ENCODE measurements at regions not wholly inside any gene's neighbourhood (a gene's known extent, or its start where the extent isn't known, plus 50 kb on each side); places are given as distances from the start of the nearest gene placed in this dataset.

DNA sequence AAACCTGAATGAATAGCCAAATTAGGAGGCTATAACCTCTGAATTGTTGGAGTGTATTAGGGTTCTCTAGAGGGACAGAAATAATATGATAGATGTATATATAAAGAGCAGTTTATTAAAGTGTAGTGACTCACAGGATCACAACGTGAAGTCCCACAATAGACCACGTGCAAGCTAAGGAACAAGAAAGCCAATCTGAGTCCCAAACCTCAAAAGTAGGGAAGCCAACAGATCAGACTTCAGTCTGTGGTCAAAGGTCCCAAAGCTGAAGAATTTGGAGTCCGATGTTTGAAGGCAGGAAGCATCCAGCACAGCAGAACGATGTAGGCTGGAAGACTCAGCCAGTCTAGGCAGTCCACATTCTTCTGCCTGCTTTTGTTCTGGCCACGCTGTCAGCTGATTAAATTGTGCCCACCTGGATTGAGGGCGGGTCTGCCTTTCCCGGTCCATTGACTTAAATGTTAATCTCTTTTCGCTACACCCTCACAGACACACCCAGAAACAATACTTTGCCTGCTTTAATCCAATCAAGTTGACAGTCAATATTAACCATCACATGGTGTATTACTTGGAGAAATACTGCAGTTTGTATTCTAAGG is 550.6 kb downstream of the CDH10 start:
- H3K27me3 Mint-ChIP-seq (ENCODE audit: unreplicated experiment): no peaks in the 10 kb centered on the region
- no peak for DNase-seq
- intact Hi-C loops (cut with micrococcal nuclease; ENCODE audit: unreplicated experiment): no loop called here
- CTCF ChIA-PET: no interaction called here
- peaks cover 5% of the 10 kb centered on the region for H3K9me3 Mint-ChIP-seq (ENCODE audit: low read depth, unreplicated experiment)
- BruUV-seq (replicated peaks): no TSS peak
- no peaks in the 10 kb centered on the region for H3K36me3 Mint-ChIP-seq (ENCODE audit: insufficient read depth, unreplicated experiment)
- no peaks in the 10 kb centered on the region for H3K4me1 Mint-ChIP-seq (ENCODE audit: low read depth, unreplicated experiment)
- H3K27ac Mint-ChIP-seq (ENCODE audit: unreplicated experiment): no peak overlapping the region
- no peak overlapping the region for H3K4me3 Mint-ChIP-seq (ENCODE audit: low read depth, unreplicated experiment)
- TF ChIP-seq, protein P1, sequence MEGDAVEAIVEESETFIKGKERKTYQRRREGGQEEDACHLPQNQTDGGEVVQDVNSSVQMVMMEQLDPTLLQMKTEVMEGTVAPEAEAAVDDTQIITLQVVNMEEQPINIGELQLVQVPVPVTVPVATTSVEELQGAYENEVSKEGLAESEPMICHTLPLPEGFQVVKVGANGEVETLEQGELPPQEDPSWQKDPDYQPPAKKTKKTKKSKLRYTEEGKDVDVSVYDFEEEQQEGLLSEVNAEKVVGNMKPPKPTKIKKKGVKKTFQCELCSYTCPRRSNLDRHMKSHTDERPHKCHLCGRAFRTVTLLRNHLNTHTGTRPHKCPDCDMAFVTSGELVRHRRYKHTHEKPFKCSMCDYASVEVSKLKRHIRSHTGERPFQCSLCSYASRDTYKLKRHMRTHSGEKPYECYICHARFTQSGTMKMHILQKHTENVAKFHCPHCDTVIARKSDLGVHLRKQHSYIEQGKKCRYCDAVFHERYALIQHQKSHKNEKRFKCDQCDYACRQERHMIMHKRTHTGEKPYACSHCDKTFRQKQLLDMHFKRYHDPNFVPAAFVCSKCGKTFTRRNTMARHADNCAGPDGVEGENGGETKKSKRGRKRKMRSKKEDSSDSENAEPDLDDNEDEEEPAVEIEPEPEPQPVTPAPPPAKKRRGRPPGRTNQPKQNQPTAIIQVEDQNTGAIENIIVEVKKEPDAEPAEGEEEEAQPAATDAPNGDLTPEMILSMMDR (IDR thresholded peaks at IDR 0.05; ENCODE audit: unreplicated experiment): no peak

DNA sequence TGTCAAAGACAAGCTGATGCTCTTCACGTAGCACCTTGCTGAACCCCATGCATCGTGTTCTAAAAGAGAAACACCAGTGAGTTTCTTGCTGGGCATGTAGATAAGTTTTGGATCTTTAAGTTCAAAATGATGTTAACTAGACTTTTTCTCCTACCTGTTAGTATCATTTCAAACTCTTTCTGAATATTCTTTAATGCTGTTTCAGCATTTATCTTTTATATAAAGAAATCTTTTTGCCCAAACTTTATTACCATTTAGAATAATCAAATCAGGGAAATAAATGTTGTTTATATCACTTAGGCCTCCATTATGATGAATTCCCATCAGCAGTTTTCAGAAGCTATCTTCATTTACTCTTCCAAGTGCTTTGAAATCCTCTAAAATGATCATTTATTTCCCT is 542.8 kb downstream of the CDH10 start:
- H3K27ac Mint-ChIP-seq (ENCODE audit: unreplicated experiment): no peak overlapping the region
- no peak for DNase-seq
- TF ChIP-seq, protein P1 (IDR thresholded peaks at IDR 0.05; ENCODE audit: unreplicated experiment): no peak
- intact Hi-C loops (cut with micrococcal nuclease; ENCODE audit: unreplicated experiment): no loop called here
- H3K4me1 Mint-ChIP-seq (ENCODE audit: low read depth, unreplicated experiment): no peaks in the 10 kb centered on the region
- no peaks in the 10 kb centered on the region for H3K36me3 Mint-ChIP-seq (ENCODE audit: insufficient read depth, unreplicated experiment)
- H3K4me3 Mint-ChIP-seq (ENCODE audit: low read depth, unreplicated experiment): no peak overlapping the region
- BruUV-seq (replicated peaks): no TSS peak
- CTCF ChIA-PET: no interaction called here
- H3K27me3 Mint-ChIP-seq (ENCODE audit: unreplicated experiment): no peaks in the 10 kb centered on the region
- H3K9me3 Mint-ChIP-seq (ENCODE audit: low read depth, unreplicated experiment): peaks cover 3% of the 10 kb centered on the region

DNA sequence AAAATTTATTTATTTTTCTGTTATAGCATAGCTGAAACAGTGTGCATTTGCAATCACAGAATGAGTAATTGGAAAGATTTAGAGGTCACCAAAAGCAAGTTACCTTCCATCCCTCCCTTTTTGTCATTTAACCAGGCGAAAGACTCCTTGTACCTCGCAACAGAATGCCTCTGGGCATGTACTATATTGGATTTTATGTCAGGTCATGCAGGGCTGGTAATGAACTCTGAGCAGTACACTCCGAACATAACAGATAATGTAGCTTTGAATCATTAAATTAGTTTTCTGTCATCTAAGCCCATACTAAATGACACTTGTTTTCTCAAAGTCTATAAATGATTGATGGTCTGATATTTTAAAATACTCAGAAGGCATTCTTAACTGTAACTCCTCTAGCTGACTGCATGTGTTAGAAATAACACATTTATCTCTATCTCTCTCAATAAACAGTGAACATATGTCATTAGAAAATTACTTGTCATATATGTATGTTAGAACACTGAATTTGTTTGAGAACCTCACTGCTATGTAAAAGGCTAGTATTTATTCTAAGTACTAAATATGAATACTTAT is 541.2 kb downstream of the CDH10 start:
- Mint-ChIP-seq H3K9me3 (ENCODE audit: low read depth, unreplicated experiment) (no peaks in the 10 kb centered on the region), H3K27ac (ENCODE audit: unreplicated experiment) (no peak overlapping the region)

DNA sequence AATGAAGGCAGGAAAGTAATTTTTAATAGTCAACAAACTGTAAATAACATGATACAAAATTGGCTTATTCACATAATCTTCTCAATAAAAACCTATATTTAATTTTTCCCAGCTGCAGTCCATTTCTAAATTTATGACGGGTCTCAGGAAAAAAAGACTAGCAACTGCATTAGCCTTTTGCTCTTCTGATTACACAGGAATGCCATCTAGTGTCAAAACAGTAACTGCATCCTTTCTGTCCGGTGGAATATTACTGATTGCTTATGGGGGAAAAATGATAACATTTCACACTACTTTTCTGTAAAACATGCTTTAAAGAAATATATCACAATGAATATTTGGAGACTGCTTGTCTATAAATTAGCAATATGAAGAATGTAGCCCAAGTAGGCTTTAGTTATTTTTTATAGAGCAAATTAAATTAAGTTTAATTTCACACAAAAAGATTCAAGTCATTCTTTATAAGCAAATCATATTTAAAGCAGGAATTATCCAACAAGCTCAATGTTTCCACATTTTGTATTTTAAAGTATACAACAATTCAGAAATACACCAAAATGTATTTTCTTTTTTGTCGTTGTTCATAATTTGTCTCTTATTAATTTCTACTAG is 534.7 kb downstream of the CDH10 start:
- Mint-ChIP-seq H3K36me3 (ENCODE audit: insufficient read depth, unreplicated experiment) (no peaks in the 10 kb centered on the region), H3K27ac (ENCODE audit: unreplicated experiment) (no peak overlapping the region), H3K27me3 (ENCODE audit: unreplicated experiment) (no peaks in the 10 kb centered on the region), H3K4me3 (ENCODE audit: low read depth, unreplicated experiment) (no peak overlapping the region), H3K4me1 (ENCODE audit: low read depth, unreplicated experiment) (no peaks in the 10 kb centered on the region), H3K9me3 (ENCODE audit: low read depth, unreplicated experiment) (no peaks in the 10 kb centered on the region)
- TF ChIP-seq, protein P1 (IDR thresholded peaks at IDR 0.05; ENCODE audit: unreplicated experiment): no peak
- no peak for DNase-seq
- CTCF ChIA-PET: interaction anchor here (2.3 kb wide), 1 partner anchor 289 kb away, joined by 6 read pairs; no protein-coding TSS in a partner anchor
- BruUV-seq (replicated peaks): no TSS peak
- intact Hi-C loops (cut with micrococcal nuclease; ENCODE audit: unreplicated experiment): loop anchor here (1.0 to 5.0 kb wide), 3 partner anchors 105 to 289 kb away; no protein-coding TSS in a partner anchor

More for the DNA sequence above, 541.2 kb downstream of the CDH10 start:
- Mint-ChIP-seq H3K4me3 (ENCODE audit: low read depth, unreplicated experiment) (no peak overlapping the region), H3K4me1 (ENCODE audit: low read depth, unreplicated experiment) (no peaks in the 10 kb centered on the region), H3K27me3 (ENCODE audit: unreplicated experiment) (no peaks in the 10 kb centered on the region), H3K36me3 (ENCODE audit: insufficient read depth, unreplicated experiment) (no peaks in the 10 kb centered on the region)
- TF ChIP-seq, protein P1 (IDR thresholded peaks at IDR 0.05; ENCODE audit: unreplicated experiment): no peak
- DNase-seq: no peak
- no TSS peak for BruUV-seq (replicated peaks)
- intact Hi-C loops (cut with micrococcal nuclease; ENCODE audit: unreplicated experiment): no loop called here
- CTCF ChIA-PET: no interaction called here
